ENCODE measurements at regions not wholly inside any gene's neighbourhood (a gene's known extent, or its start where the extent isn't known, plus 50 kb on each side); places are given as distances from the start of the nearest gene placed in this dataset.
"Not testable (repeated sequence)": the region's sequence is repeated elsewhere in the genome, so short reads cannot be mapped to it uniquely, and the experiment has no call there.

GRCh38 chr10:118813001-118813400 lies 58.2 kb upstream of the CACUL1 start:
- not testable (repeated sequence) for TF ChIP-seq CTCF (IDR thresholded peaks at IDR 0.05 in 4 of 5, conservative IDR thresholded peaks at IDR 0.05 in 1 of 5); POLR2A (IDR thresholded peaks at IDR 0.05)

Measured in gastrocnemius medialis (tissue), 4 donors.